ENCODE measurements at regions not wholly inside any gene's neighbourhood (a gene's known extent, or its start where the extent isn't known, plus 50 kb on each side); places are given as distances from the start of the nearest gene placed in this dataset.

- Histone ChIP-seq H3K9me3 (ENCODE audit: control insufficient read depth, insufficient read depth, low read length) (peaks cover 9% of the 10 kb centered on the region), H3K4me1 (ENCODE audit: control insufficient read depth, insufficient read depth, low read length) (no peaks in the 10 kb centered on the region), H3K36me3 (ENCODE audit: control insufficient read depth, insufficient read depth, low read length) (no peaks in the 10 kb centered on the region), H3K27ac (ENCODE audit: low read length) (no peak overlapping the region), H3K4me3 (ENCODE audit: low read length) (no peak overlapping the region), H3K27me3 (ENCODE audit: control insufficient read depth, insufficient read depth, low read length) (no peaks in the 10 kb centered on the region)
- 97% methylated on average over 2 of the region's 2 CpGs for WGBS (ENCODE audit: insufficient coverage)
- ATAC-seq (no peak), DNase-seq (no peak)
- intact Hi-C loops (cut with micrococcal nuclease) = no loop called here
- Mint-ChIP-seq H3K36me3 (no peaks in the 10 kb centered on the region), H3K27me3 (ENCODE audit: low read depth in 2 of 2) (no peaks in the 10 kb centered on the region), H3K4me1 (no peaks in the 10 kb centered on the region), H3K27ac (no peak overlapping the region), H3K9me3 (no peaks in the 10 kb centered on the region), H3K4me3 (no peak overlapping the region)
- TF ChIP-seq CTCF (IDR thresholded peaks at IDR 0.05) = no peak
Observed at GRCh38 chr6:20350215-20350614, 51.5 kb upstream of the E2F3 start.

- Histone ChIP-seq H3K27me3 (ENCODE audit: control insufficient read depth, insufficient read depth, low read length) (no peaks in the 10 kb centered on the region), H3K36me3 (ENCODE audit: control insufficient read depth, insufficient read depth, low read length) (no peaks in the 10 kb centered on the region), H3K4me1 (ENCODE audit: control insufficient read depth, insufficient read depth, low read length) (no peaks in the 10 kb centered on the region), H3K27ac (ENCODE audit: low read length) (no peak overlapping the region), H3K9me3 (ENCODE audit: control insufficient read depth, insufficient read depth, low read length) (peaks cover 9% of the 10 kb centered on the region), H3K4me3 (ENCODE audit: low read length) (no peak overlapping the region)
- WGBS (ENCODE audit: insufficient coverage) = 89% methylated on average over 4 of the region's 4 CpGs
- Mint-ChIP-seq H3K27ac (no peak overlapping the region), H3K9me3 (no peaks in the 10 kb centered on the region), H3K4me1 (no peaks in the 10 kb centered on the region), H3K4me3 (no peak overlapping the region), H3K27me3 (ENCODE audit: low read depth in 2 of 2) (no peaks in the 10 kb centered on the region), H3K36me3 (no peaks in the 10 kb centered on the region)
- no peak for TF ChIP-seq CTCF (IDR thresholded peaks at IDR 0.05)
- no peak for ATAC-seq
- DNase-seq = no peak
- intact Hi-C loops (cut with micrococcal nuclease) = no loop called here
Observed at GRCh38 chr6:20351534-20351933, 50.1 kb upstream of the E2F3 start.
